ENCODE measurements at regions not wholly inside any gene's neighbourhood (a gene's known extent, or its start where the extent isn't known, plus 50 kb on each side); places are given as distances from the start of the nearest gene placed in this dataset.

GRCh38 chr2:102888514-102888913, 126.7 kb downstream of the TMEM182 start:
- Histone ChIP-seq H3K27me3 (ENCODE audit: insufficient read depth, low read length) (no peaks in the 10 kb centered on the region; the same call in 1 of the 2 replicates), H3K9ac (ENCODE audit: low read length) (no peak overlapping the region), H3K9me2 (ENCODE audit: insufficient read depth) (no peaks in the 10 kb centered on the region), H3K36me3 (ENCODE audit: control insufficient read depth in 1 of 2, insufficient read depth in 2 of 2, low read length in 2 of 2) (no peaks in the 10 kb centered on the region), H3K9me3 (ENCODE audit: control insufficient read depth in 1 of 2, insufficient read depth in 1 of 2, low read depth in 1 of 2, low read length in 2 of 2) (no peaks in the 10 kb centered on the region), H2AFZ (ENCODE audit: low read depth, low read length, poor library complexity, severe bottlenecking) (no peak overlapping the region), H3K27ac (ENCODE audit: low read depth, low read length) (no peak overlapping the region), H4K20me1 (ENCODE audit: insufficient read depth) (no peaks in the 10 kb centered on the region), H3K4me2 (ENCODE audit: low read length) (no peak overlapping the region), H3K4me1 (ENCODE audit: control insufficient read depth in 1 of 2, insufficient read depth in 2 of 2, low read length in 2 of 2) (no peaks in the 10 kb centered on the region), H3K79me2 (ENCODE audit: insufficient read depth, low read length) (no peaks in the 10 kb centered on the region), H3K4me3 (replicated peaks in 1 of 2; ENCODE audit: low read depth in 1 of 2, low read length in 2 of 2) (no peak overlapping the region)
- no peak for DNase-seq (ENCODE audit: low read depth, low spot score)
- TF ChIP-seq ELF1 (IDR thresholded peaks at IDR 0.05; ENCODE audit: borderline replicate concordance, low read depth) (no peak), REST (IDR thresholded peaks at IDR 0.05; ENCODE audit: low read depth) (no peak), SP1 (IDR thresholded peaks at IDR 0.05; ENCODE audit: low read depth) (no peak), MAX (IDR thresholded peaks at IDR 0.05) (no peak), CBX3 (IDR thresholded peaks at IDR 0.05; ENCODE audit: low read depth) (no peak), POLR2AphosphoS5 (IDR thresholded peaks at IDR 0.05; ENCODE audit: low read depth, low read length) (no peak), FOSL1 (IDR thresholded peaks at IDR 0.05; ENCODE audit: low read depth) (no peak), TCF7L2 (IDR thresholded peaks at IDR 0.05; ENCODE audit: borderline replicate concordance, extremely low read depth, insufficient read depth, insufficient read length) (no peak), SIN3A (IDR thresholded peaks at IDR 0.05; ENCODE audit: low read depth) (no peak)
- ChIA-PET CTCF (no interaction called here), RAD21 (ENCODE audit: low non-redundant PET in 1 of 2, low total read pairs in 2 of 2, uncharacterized antibody in 2 of 2, unreplicated experiment in 2 of 2) (no interaction called here), POLR2A (no interaction called here)
- BruUV-seq (replicated peaks): no TSS peak
- no peak for ATAC-seq
- intact Hi-C loops (cut with micrococcal nuclease): no loop called here

All from HCT116 (cell line).